GM12878 (cell line): ENCODE measurements at regions not wholly inside any gene's neighbourhood (a gene's known extent, or its start where the extent isn't known, plus 50 kb on each side); places are given as distances from the start of the nearest gene placed in this dataset.

ENCODE experiments used
- CREB1 ChIP-seq: IDR thresholded peaks from 2 replicates; pipeline ENCODE4 v1.6.1; 2012; ENCODE audit warnings: low read depth, mild to moderate bottlenecking, inconsistent platforms
- EP300 ChIP-seq, 2 experiments: fragments of 150-350 bp in 1 of 2; IDR thresholded peaks; 2 replicates each; pipeline ENCODE4 v1.6.1; 2011 to 2012; ENCODE audit warnings: low read depth in 2 of 2, low read length in 2 of 2, borderline replicate concordance in 1 of 2, improper control_type of control experiment in 1 of 2, inconsistent platforms in 1 of 2; ENCODE audit not compliant: control insufficient read depth in 1 of 2
- GATAD2B ChIP-seq: fragments of 450-650 bp; conservative IDR thresholded peaks from 2 replicates; pipeline ENCODE4 v1.6.1; 2017; ENCODE audit warnings: low read depth, mild to moderate bottlenecking, moderate library complexity
- HDAC6 ChIP-seq: fragments of 200-600 bp; sonication (generic); IDR thresholded peaks from one replicate; pipeline ENCODE4 v1.8.0; 2017; ENCODE audit warnings: antibody characterized with exemption; ENCODE audit not compliant: unreplicated experiment
- IRF4 ChIP-seq: IDR thresholded peaks from 2 replicates; pipeline ENCODE4 v1.6.1; 2011; ENCODE audit warnings: low read depth, low read length
- KAT2A ChIP-seq: conservative IDR thresholded peaks from 2 replicates; pipeline ENCODE4 v1.6.1; 2011; ENCODE audit warnings: low read depth, low read length; ENCODE audit not compliant: control insufficient read depth
- KDM1A ChIP-seq: fragments of 200-600 bp; sonication (generic); IDR thresholded peaks from 2 replicates; pipeline ENCODE4 v1.6.1; 2016; ENCODE audit warnings: borderline replicate concordance
- MEF2B ChIP-seq: fragments of 450-650 bp; IDR thresholded peaks from 2 replicates; pipeline ENCODE4 v1.6.1; 2018; ENCODE audit warnings: mild to moderate bottlenecking, moderate library complexity; ENCODE audit not compliant: partially characterized antibody, poor library complexity, severe bottlenecking
- MYB ChIP-seq: fragments of 150-350 bp; IDR thresholded peaks from 2 replicates; pipeline ENCODE4 v1.6.1; 2014; ENCODE audit warnings: mild to moderate bottlenecking, low read depth, low read length, borderline replicate concordance
- PAX8 ChIP-seq: fragments of 450-650 bp; IDR thresholded peaks from 2 replicates; pipeline ENCODE4 v1.6.1; 2017; ENCODE audit warnings: mild to moderate bottlenecking, moderate library complexity
- RAD51 ChIP-seq: fragments of 450-650 bp; IDR thresholded peaks from 2 replicates; pipeline ENCODE4 v1.6.1; 2016; ENCODE audit warnings: moderate library complexity, mild to moderate bottlenecking, inconsistent platforms
- RBBP5 ChIP-seq: fragments of 200-600 bp; sonication (generic); conservative IDR thresholded peaks from 2 replicates; pipeline ENCODE4 v1.6.1; 2016
- RCOR1 ChIP-seq: conservative IDR thresholded peaks from 2 replicates; pipeline ENCODE4 v1.6.1; 2012; ENCODE audit warnings: low read depth, low read length, improper control_type of control experiment
- SPI1 ChIP-seq: IDR thresholded peaks from 2 replicates; pipeline ENCODE4 v1.6.1; 2011; ENCODE audit warnings: low read depth, mild to moderate bottlenecking, low read length, moderate library complexity, borderline replicate concordance; ENCODE audit not compliant: insufficient read depth
- TARDBP ChIP-seq: IDR thresholded peaks from 2 replicates; pipeline ENCODE4 v1.6.1; 2016; ENCODE audit warnings: borderline replicate concordance
- TCF3 ChIP-seq: IDR thresholded peaks from 2 replicates; pipeline ENCODE4 v1.6.1; 2012; ENCODE audit warnings: low read depth, mild to moderate bottlenecking, low read length, borderline replicate concordance; ENCODE audit not compliant: insufficient read depth
- ZSCAN29 ChIP-seq: fragments of 450-650 bp; IDR thresholded peaks from 2 replicates; pipeline ENCODE4 v1.6.1; 2017; ENCODE audit warnings: mild to moderate bottlenecking, moderate library complexity
- TF ChIP-seq, protein P1 (sequence below): fragments of 450-650 bp; formaldehyde crosslinking; IDR thresholded peaks from 2 replicates; pipeline ENCODE4 v1.5.0; 2022; ENCODE audit warnings: mild to moderate bottlenecking, missing genetic modification characterization
- TF ChIP-seq, protein P2 (sequence below): fragments of 450-650 bp; conservative IDR thresholded peaks from 2 replicates; pipeline ENCODE4 v1.6.1; 2017; ENCODE audit warnings: mild to moderate bottlenecking, moderate library complexity
- TF ChIP-seq, protein P3 (sequence below): IDR thresholded peaks from 2 replicates; pipeline ENCODE4 v1.6.1; 2012; ENCODE audit warnings: mild to moderate bottlenecking, low read depth, low read length

DNA sequence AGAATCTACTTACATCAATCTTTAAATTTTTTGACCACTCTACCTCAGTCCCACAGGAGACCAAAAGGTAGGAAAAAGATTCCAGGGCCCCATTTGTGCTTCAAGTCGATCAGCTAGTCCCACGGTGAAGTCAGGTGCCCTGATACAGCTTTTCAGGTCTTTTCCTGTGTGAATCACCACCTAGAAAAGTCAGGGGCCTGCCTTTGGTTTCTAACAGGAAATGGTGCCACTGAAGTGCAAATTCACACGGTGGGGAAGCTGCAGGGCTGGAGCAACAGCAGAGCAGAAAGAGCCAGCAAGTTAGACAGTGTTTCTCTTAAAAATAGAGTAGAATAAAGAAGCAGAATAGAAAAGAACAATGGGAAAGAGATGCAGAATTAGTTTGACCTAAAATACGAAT lies 107.5 kb downstream of the KLF12 start (continued):
- TF ChIP-seq, protein P1, sequence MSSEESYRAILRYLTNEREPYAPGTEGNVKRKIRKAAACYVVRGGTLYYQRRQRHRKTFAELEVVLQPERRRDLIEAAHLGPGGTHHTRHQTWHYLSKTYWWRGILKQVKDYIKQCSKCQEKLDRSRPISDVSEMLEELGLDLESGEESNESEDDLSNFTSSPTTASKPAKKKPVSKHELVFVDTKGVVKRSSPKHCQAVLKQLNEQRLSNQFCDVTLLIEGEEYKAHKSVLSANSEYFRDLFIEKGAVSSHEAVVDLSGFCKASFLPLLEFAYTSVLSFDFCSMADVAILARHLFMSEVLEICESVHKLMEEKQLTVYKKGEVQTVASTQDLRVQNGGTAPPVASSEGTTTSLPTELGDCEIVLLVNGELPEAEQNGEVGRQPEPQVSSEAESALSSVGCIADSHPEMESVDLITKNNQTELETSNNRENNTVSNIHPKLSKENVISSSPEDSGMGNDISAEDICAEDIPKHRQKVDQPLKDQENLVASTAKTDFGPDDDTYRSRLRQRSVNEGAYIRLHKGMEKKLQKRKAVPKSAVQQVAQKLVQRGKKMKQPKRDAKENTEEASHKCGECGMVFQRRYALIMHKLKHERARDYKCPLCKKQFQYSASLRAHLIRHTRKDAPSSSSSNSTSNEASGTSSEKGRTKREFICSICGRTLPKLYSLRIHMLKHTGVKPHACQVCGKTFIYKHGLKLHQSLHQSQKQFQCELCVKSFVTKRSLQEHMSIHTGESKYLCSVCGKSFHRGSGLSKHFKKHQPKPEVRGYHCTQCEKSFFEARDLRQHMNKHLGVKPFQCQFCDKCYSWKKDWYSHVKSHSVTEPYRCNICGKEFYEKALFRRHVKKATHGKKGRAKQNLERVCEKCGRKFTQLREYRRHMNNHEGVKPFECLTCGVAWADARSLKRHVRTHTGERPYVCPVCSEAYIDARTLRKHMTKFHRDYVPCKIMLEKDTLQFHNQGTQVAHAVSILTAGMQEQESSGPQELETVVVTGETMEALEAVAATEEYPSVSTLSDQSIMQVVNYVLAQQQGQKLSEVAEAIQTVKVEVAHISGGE (CRISPR knock-in tag) = no peak
- TF ChIP-seq MEF2B (peak; percentile 52), GATAD2B (0 out of 2 replicates have a peak, but pooled peaks have one; percentile 35), CREB1 (no peak), KDM1A (no peak), IRF4 (no peak), ZSCAN29 (no peak), KAT2A (no peak), SPI1 (peak; percentile 12; the same call in 1 of the 2 replicates), PAX8 (no peak), TARDBP (no peak), RCOR1 (no peak), EP300 (IDR thresholded peaks at IDR 0.05; ENCODE audit: borderline replicate concordance in 1 of 2, control insufficient read depth in 1 of 2, low read depth in 2 of 2, low read length in 2 of 2) (no peak), TCF3 (no peak), HDAC6 (no peak), MYB (no peak), RBBP5 (no peak), RAD51 (peak; percentile 68)
- TF ChIP-seq, protein P2, sequence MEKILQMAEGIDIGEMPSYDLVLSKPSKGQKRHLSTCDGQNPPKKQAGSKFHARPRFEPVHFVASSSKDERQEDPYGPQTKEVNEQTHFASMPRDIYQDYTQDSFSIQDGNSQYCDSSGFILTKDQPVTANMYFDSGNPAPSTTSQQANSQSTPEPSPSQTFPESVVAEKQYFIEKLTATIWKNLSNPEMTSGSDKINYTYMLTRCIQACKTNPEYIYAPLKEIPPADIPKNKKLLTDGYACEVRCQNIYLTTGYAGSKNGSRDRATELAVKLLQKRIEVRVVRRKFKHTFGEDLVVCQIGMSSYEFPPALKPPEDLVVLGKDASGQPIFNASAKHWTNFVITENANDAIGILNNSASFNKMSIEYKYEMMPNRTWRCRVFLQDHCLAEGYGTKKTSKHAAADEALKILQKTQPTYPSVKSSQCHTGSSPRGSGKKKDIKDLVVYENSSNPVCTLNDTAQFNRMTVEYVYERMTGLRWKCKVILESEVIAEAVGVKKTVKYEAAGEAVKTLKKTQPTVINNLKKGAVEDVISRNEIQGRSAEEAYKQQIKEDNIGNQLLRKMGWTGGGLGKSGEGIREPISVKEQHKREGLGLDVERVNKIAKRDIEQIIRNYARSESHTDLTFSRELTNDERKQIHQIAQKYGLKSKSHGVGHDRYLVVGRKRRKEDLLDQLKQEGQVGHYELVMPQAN = no peak
- TF ChIP-seq, protein P3, sequence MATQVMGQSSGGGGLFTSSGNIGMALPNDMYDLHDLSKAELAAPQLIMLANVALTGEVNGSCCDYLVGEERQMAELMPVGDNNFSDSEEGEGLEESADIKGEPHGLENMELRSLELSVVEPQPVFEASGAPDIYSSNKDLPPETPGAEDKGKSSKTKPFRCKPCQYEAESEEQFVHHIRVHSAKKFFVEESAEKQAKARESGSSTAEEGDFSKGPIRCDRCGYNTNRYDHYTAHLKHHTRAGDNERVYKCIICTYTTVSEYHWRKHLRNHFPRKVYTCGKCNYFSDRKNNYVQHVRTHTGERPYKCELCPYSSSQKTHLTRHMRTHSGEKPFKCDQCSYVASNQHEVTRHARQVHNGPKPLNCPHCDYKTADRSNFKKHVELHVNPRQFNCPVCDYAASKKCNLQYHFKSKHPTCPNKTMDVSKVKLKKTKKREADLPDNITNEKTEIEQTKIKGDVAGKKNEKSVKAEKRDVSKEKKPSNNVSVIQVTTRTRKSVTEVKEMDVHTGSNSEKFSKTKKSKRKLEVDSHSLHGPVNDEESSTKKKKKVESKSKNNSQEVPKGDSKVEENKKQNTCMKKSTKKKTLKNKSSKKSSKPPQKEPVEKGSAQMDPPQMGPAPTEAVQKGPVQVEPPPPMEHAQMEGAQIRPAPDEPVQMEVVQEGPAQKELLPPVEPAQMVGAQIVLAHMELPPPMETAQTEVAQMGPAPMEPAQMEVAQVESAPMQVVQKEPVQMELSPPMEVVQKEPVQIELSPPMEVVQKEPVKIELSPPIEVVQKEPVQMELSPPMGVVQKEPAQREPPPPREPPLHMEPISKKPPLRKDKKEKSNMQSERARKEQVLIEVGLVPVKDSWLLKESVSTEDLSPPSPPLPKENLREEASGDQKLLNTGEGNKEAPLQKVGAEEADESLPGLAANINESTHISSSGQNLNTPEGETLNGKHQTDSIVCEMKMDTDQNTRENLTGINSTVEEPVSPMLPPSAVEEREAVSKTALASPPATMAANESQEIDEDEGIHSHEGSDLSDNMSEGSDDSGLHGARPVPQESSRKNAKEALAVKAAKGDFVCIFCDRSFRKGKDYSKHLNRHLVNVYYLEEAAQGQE = peak; percentile 30; the same call in 1 of the 2 replicates
